Muscle of leg (tissue), 3 donors: ENCODE measurements at regions not wholly inside any gene's neighbourhood (a gene's known extent, or its start where the extent isn't known, plus 50 kb on each side); places are given as distances from the start of the nearest gene placed in this dataset.

Experiments
- DNase-seq: peaks from one replicate; pipeline ENCODE4 v3.0.0; 2013
- H3K27ac ChIP-seq: one replicate; pipeline ENCODE4 v1.5.1; 2013; ENCODE audit warnings: mild to moderate bottlenecking, low read length, control low read depth
- H3K27me3 ChIP-seq: one replicate; pipeline ENCODE4 v1.6.1; 2013; ENCODE audit warnings: low read length; ENCODE audit not compliant: control insufficient read depth, insufficient read depth
- H3K36me3 ChIP-seq: one replicate; pipeline ENCODE4 v1.6.1; 2013; ENCODE audit warnings: low read length; ENCODE audit not compliant: control insufficient read depth, insufficient read depth
- H3K4me1 ChIP-seq: one replicate; pipeline ENCODE4 v1.6.1; 2013; ENCODE audit warnings: low read length; ENCODE audit not compliant: control insufficient read depth, insufficient read depth
- H3K4me3 ChIP-seq: one replicate; pipeline ENCODE4 v1.5.1; 2013; ENCODE audit warnings: low read length, control low read depth
- H3K9me3 ChIP-seq: replicated peaks from 2 replicates; pipeline ENCODE4 v1.6.1; 2013; ENCODE audit warnings: low read depth, low read length; ENCODE audit not compliant: control insufficient read depth
- WGBS: methylation state at CpG from one replicate; pipeline ENCODE4 v1.1.5; 2013; ENCODE audit warnings: missing lambda C conversion rate; ENCODE audit not compliant: insufficient coverage; 5-methylcytosine and 5-hydroxymethylcytosine counted together

- Histone ChIP-seq H3K4me3 (no peak overlapping the region), H3K9me3 (no peaks in the 10 kb centered on the region), H3K27me3 (no peaks in the 10 kb centered on the region), H3K36me3 (no peaks in the 10 kb centered on the region), H3K27ac (no peak overlapping the region), H3K4me1 (no peaks in the 10 kb centered on the region)
- WGBS, result 80% methylated on average over 1 of the region's 2 CpGs
- DNase-seq, result no peak
These were observed 1153.0 kb upstream of the TENM4 start for GRCh38 chr11:80593648-80594374.

GRCh38 chr11:80592546-80592945 is 1151.7 kb upstream of the TENM4 start:
- no peaks in the 10 kb centered on the region for H3K4me1 ChIP-seq
- no peaks in the 10 kb centered on the region for H3K36me3 ChIP-seq
- H3K9me3 ChIP-seq, result no peaks in the 10 kb centered on the region
- H3K27ac ChIP-seq, result no peak overlapping the region
- DNase-seq, result no peak
- H3K27me3 ChIP-seq, result no peaks in the 10 kb centered on the region
- 89% methylated on average over 1 of the region's 4 CpGs for WGBS
- H3K4me3 ChIP-seq, result no peak overlapping the region

GRCh38 chr11:80587906-80588305 is 1147.1 kb upstream of the TENM4 start:
- no peak for DNase-seq
- Histone ChIP-seq H3K36me3 (no peaks in the 10 kb centered on the region), H3K9me3 (no peaks in the 10 kb centered on the region), H3K27me3 (no peaks in the 10 kb centered on the region), H3K27ac (no peak overlapping the region), H3K4me1 (no peaks in the 10 kb centered on the region), H3K4me3 (no peak overlapping the region)
- WGBS, result 33% methylated on average over 1 of the region's 2 CpGs

- H3K9me3 ChIP-seq, result no peaks in the 10 kb centered on the region
- no peaks in the 10 kb centered on the region for H3K36me3 ChIP-seq
- no CpG with 5 or more reads among the region's 1 CpG for WGBS
- H3K4me1 ChIP-seq, result no peaks in the 10 kb centered on the region
- H3K27me3 ChIP-seq, result no peaks in the 10 kb centered on the region
- no peak for DNase-seq
- H3K27ac ChIP-seq, result no peak overlapping the region
- H3K4me3 ChIP-seq, result no peak overlapping the region
These were observed 1145.6 kb upstream of the TENM4 start for GRCh38 chr11:80586464-80586863.

- Histone ChIP-seq H3K9me3 (no peaks in the 10 kb centered on the region), H3K36me3 (no peaks in the 10 kb centered on the region), H3K27me3 (no peaks in the 10 kb centered on the region), H3K4me1 (no peaks in the 10 kb centered on the region), H3K4me3 (no peak overlapping the region), H3K27ac (no peak overlapping the region)
- whole genome bisulfite sequencing, result 77% methylated on average over 2 of the region's 3 CpGs
- DNase-seq, result no peak
These were observed 1143.8 kb upstream of the TENM4 start for GRCh38 chr11:80584661-80585060.

GRCh38 chr11:80569832-80570231 is 1129.0 kb upstream of the TENM4 start:
- H3K27ac ChIP-seq, result no peak overlapping the region
- H3K4me1 ChIP-seq, result no peaks in the 10 kb centered on the region
- H3K9me3 ChIP-seq, result no peaks in the 10 kb centered on the region
- no peaks in the 10 kb centered on the region for H3K36me3 ChIP-seq
- H3K27me3 ChIP-seq, result no peaks in the 10 kb centered on the region
- WGBS, result no CpG with 5 or more reads among the region's 2 CpGs
- no peak overlapping the region for H3K4me3 ChIP-seq
- no peak for DNase-seq

GRCh38 chr11:80565231-80565630 is 1124.4 kb upstream of the TENM4 start:
- H3K36me3 ChIP-seq, result no peaks in the 10 kb centered on the region
- 52% methylated on average over 3 of the region's 5 CpGs for WGBS

GRCh38 chr11:80562523-80563125 is 1121.8 kb upstream of the TENM4 start:
- no CpG with 5 or more reads among the region's 4 CpGs for WGBS
- no peaks in the 10 kb centered on the region for H3K36me3 ChIP-seq

More at GRCh38 chr11:80565231-80565630, 1124.4 kb upstream of the TENM4 start:
- Histone ChIP-seq H3K9me3 (no peaks in the 10 kb centered on the region), H3K27ac (no peak overlapping the region), H3K4me1 (no peaks in the 10 kb centered on the region), H3K27me3 (no peaks in the 10 kb centered on the region), H3K4me3 (no peak overlapping the region)
- peak; percentile 14 for DNase-seq

GRCh38 chr11:80559942-80560341 is 1119.1 kb upstream of the TENM4 start:
- H3K4me1 ChIP-seq, result no peaks in the 10 kb centered on the region
- H3K27me3 ChIP-seq, result no peaks in the 10 kb centered on the region
- no peak overlapping the region for H3K4me3 ChIP-seq
- H3K36me3 ChIP-seq, result no peaks in the 10 kb centered on the region
- DNase-seq, result no peak
- no peak overlapping the region for H3K27ac ChIP-seq
- H3K9me3 ChIP-seq, result no peaks in the 10 kb centered on the region
- WGBS, result no CpG with 5 or more reads among the region's 2 CpGs

More at GRCh38 chr11:80562523-80563125, 1121.8 kb upstream of the TENM4 start:
- no peaks in the 10 kb centered on the region for H3K4me1 ChIP-seq
- H3K9me3 ChIP-seq, result no peaks in the 10 kb centered on the region
- DNase-seq, result no peak
- no peak overlapping the region for H3K4me3 ChIP-seq
- no peak overlapping the region for H3K27ac ChIP-seq
- no peaks in the 10 kb centered on the region for H3K27me3 ChIP-seq

- no peaks in the 10 kb centered on the region for H3K9me3 ChIP-seq
- no peak overlapping the region for H3K27ac ChIP-seq
- no peaks in the 10 kb centered on the region for H3K27me3 ChIP-seq
- WGBS, result no CpG with 5 or more reads among the region's 2 CpGs
- no peak for DNase-seq
- H3K4me3 ChIP-seq, result no peak overlapping the region
- no peaks in the 10 kb centered on the region for H3K4me1 ChIP-seq
- H3K36me3 ChIP-seq, result no peaks in the 10 kb centered on the region
These were observed 1112.7 kb upstream of the TENM4 start for GRCh38 chr11:80553565-80553964.
